ENCODE measurements at regions not wholly inside any gene's neighbourhood (a gene's known extent, or its start where the extent isn't known, plus 50 kb on each side); places are given as distances from the start of the nearest gene placed in this dataset.

GRCh38 chr4:135007400-135007799 lies 805.8 kb upstream of the PABPC4L start:
- Mint-ChIP-seq H3K27ac (no peak overlapping the region), H3K9me3 (no peaks in the 10 kb centered on the region), H3K36me3 (ENCODE audit: low read depth) (no peaks in the 10 kb centered on the region), H3K4me3 (no peak overlapping the region), H3K27me3 (no peaks in the 10 kb centered on the region), H3K4me1 (ENCODE audit: low read depth) (no peaks in the 10 kb centered on the region)
- intact Hi-C loops (cut with micrococcal nuclease) = no loop called here
- no peak for TF ChIP-seq CTCF (IDR thresholded peaks at IDR 0.05)
- no peak for ATAC-seq
- ChIA-PET POLR2A (no interaction called here), CTCF (no interaction called here)
- DNase-seq = no peak

- no peak for TF ChIP-seq CTCF (IDR thresholded peaks at IDR 0.05)
- ATAC-seq = no peak
- no peaks in the 10 kb centered on the region for H3K27me3 Mint-ChIP-seq
- peaks cover 2% of the 10 kb centered on the region for H3K9me3 Mint-ChIP-seq
- ChIA-PET CTCF (no interaction called here), POLR2A (no interaction called here)
- no peak for DNase-seq
- H3K27ac Mint-ChIP-seq = no peak overlapping the region
- H3K36me3 Mint-ChIP-seq (ENCODE audit: low read depth) = no peaks in the 10 kb centered on the region
- H3K4me3 Mint-ChIP-seq = no peak overlapping the region
- intact Hi-C loops (cut with micrococcal nuclease) = no loop called here
- no peaks in the 10 kb centered on the region for H3K4me1 Mint-ChIP-seq (ENCODE audit: low read depth)
Measured at GRCh38 chr4:134999169-134999568, 797.6 kb upstream of the PABPC4L start.

- ChIA-PET CTCF (no interaction called here), POLR2A (no interaction called here)
- TF ChIP-seq CTCF (IDR thresholded peaks at IDR 0.05) = no peak
- Mint-ChIP-seq H3K4me3 (no peak overlapping the region), H3K27ac (no peak overlapping the region), H3K9me3 (peaks cover 11% of the 10 kb centered on the region), H3K4me1 (ENCODE audit: low read depth) (no peaks in the 10 kb centered on the region), H3K36me3 (ENCODE audit: low read depth) (no peaks in the 10 kb centered on the region), H3K27me3 (no peaks in the 10 kb centered on the region)
- no peak for DNase-seq
- no peak for ATAC-seq
- intact Hi-C loops (cut with micrococcal nuclease) = no loop called here
Measured at GRCh38 chr4:134961963-134962362, 760.4 kb upstream of the PABPC4L start.

- POLR2A ChIA-PET = no interaction called here
- H3K9me3 Mint-ChIP-seq = peaks cover 5% of the 10 kb centered on the region
- no peak overlapping the region for H3K4me3 Mint-ChIP-seq
Measured at GRCh38 chr4:134958862-134959261, 757.3 kb upstream of the PABPC4L start.

GRCh38 chr4:134955059-134955458 lies 753.5 kb upstream of the PABPC4L start:
- no peak for ATAC-seq
- Mint-ChIP-seq H3K4me3 (no peak overlapping the region), H3K27ac (no peak overlapping the region), H3K9me3 (peaks cover 9% of the 10 kb centered on the region), H3K36me3 (ENCODE audit: low read depth) (no peaks in the 10 kb centered on the region), H3K27me3 (no peaks in the 10 kb centered on the region), H3K4me1 (ENCODE audit: low read depth) (no peaks in the 10 kb centered on the region)
- TF ChIP-seq CTCF (IDR thresholded peaks at IDR 0.05) = no peak
- DNase-seq = no peak
- ChIA-PET CTCF (no interaction called here), POLR2A (no interaction called here)
- intact Hi-C loops (cut with micrococcal nuclease) = no loop called here

More at GRCh38 chr4:134958862-134959261, 757.3 kb upstream of the PABPC4L start:
- no peak for TF ChIP-seq CTCF (IDR thresholded peaks at IDR 0.05)
- no peak for ATAC-seq
- H3K27ac Mint-ChIP-seq = no peak overlapping the region
- intact Hi-C loops (cut with micrococcal nuclease) = no loop called here
- DNase-seq = no peak
- no peaks in the 10 kb centered on the region for H3K4me1 Mint-ChIP-seq (ENCODE audit: low read depth)
- H3K36me3 Mint-ChIP-seq (ENCODE audit: low read depth) = no peaks in the 10 kb centered on the region
- no peaks in the 10 kb centered on the region for H3K27me3 Mint-ChIP-seq
- CTCF ChIA-PET = no interaction called here

Data from activated CD8-positive, alpha-beta T cell treated with anti-CD3 and anti-CD28 coated beads for 36 hours (primary cell).